Ovary (tissue), 7 donors: ENCODE measurements at regions not wholly inside any gene's neighbourhood (a gene's known extent, or its start where the extent isn't known, plus 50 kb on each side); places are given as distances from the start of the nearest gene placed in this dataset.

Source experiments
- DNase-seq, 5 donors: peaks; one replicate each; pipeline ENCODE4 v3.0.0-alpha.2; 2019 to 2020
- H3K27ac ChIP-seq, 2 donors: fragments of 200-600 bp; one replicate each; pipeline versions ENCODE4 v1.5.1 to v1.8.0; 2019 to 2022
- H3K27me3 ChIP-seq: fragments of 200-600 bp; one replicate; pipeline ENCODE4 v1.8.0; 2022
- H3K36me3 ChIP-seq: fragments of 200-600 bp; sonication (generic); one replicate; pipeline ENCODE4 v1.5.1; 2019
- H3K4me1 ChIP-seq: one replicate; pipeline ENCODE4 v1.8.1; 2013; ENCODE audit warnings: mild to moderate bottlenecking, moderate library complexity; ENCODE audit not compliant: insufficient read depth
- H3K4me3 ChIP-seq: fragments of 200-600 bp; sonication (generic); one replicate; pipeline ENCODE4 v1.5.1; 2017
- H3K9me3 ChIP-seq, 2 donors: fragments of 200-600 bp in 1 of 2; sonication (generic) in 1 of 2; one replicate each; pipeline versions ENCODE4 v1.5.1 to v1.8.1; 2013 to 2019; ENCODE audit warnings: mild to moderate bottlenecking in 1 of 2, moderate library complexity in 1 of 2
- CTCF ChIP-seq, 3 donors: fragments of 450-650 bp in 2 of 3; fragments of 200-600 bp in 1 of 3; IDR thresholded peaks; one replicate each; pipeline versions ENCODE4 v1.5.1 to v1.8.0; 2016 to 2022; ENCODE audit warnings: antibody characterized with exemption in 3 of 3, mild to moderate bottlenecking in 1 of 3
- EP300 ChIP-seq: sonication (generic); formaldehyde crosslinking; IDR thresholded peaks from one replicate; pipeline ENCODE4 v1.6.1; 2017; ENCODE audit warnings: antibody characterized with exemption
- POLR2A ChIP-seq: fragments of 450-650 bp; IDR thresholded peaks from one replicate; pipeline ENCODE4 v1.6.1; 2017; ENCODE audit warnings: antibody characterized with exemption, mild to moderate bottlenecking, moderate library complexity
- WGBS, 3 donors: extraction: QIAGEN DNeasy Blood & Tissue Kit in 1 of 3; methylation state at CpG; one replicate each; pipeline versions ENCODE4 v1.1.5 to v1.1.7; 2013 to 2017; 5-methylcytosine and 5-hydroxymethylcytosine counted together
- intact Hi-C, 4 donors: fragments of 100-400 bp; cut with DNase I; formaldehyde crosslinking; loops; one replicate each; pipeline versions ENCODE4 v1.11.0 to v1.15.1; 2022 to 2023
- donor health status: DM: no; HTN: no; CAD: no; lungs with moderate emphysema.
- donor health status: DM: no; HTN: no; CAD: no.
- donor health status: Bipolar disorder and iron deficiency.
- donor health status: DM: no; HTN: no; CAD: no.
- donor health status: DM: yes; HTN: yes; CAD: no.

- no peaks in the 10 kb centered on the region for H3K27me3 ChIP-seq
- H3K27ac ChIP-seq = no peak overlapping the region
- no peaks in the 10 kb centered on the region for H3K9me3 ChIP-seq
- H3K4me3 ChIP-seq = no peak overlapping the region
- no peak for DNase-seq
- intact Hi-C loops = no loop called here
- H3K4me1 ChIP-seq = peaks cover 3% of the 10 kb centered on the region
- H3K36me3 ChIP-seq = no peaks in the 10 kb centered on the region
- TF ChIP-seq POLR2A (no peak), EP300 (no peak), CTCF (IDR thresholded peaks at IDR 0.05) (no peak)
These were observed 104.2 kb upstream of the ELL2 start for GRCh38 chr5:96065685-96066385.

GRCh38 chr5:96064877-96065276 is 103.2 kb upstream of the ELL2 start:
- Histone ChIP-seq H3K27me3 (no peaks in the 10 kb centered on the region), H3K36me3 (no peaks in the 10 kb centered on the region), H3K4me1 (peaks cover 3% of the 10 kb centered on the region), H3K4me3 (no peak overlapping the region), H3K27ac (no peak overlapping the region), H3K9me3 (no peaks in the 10 kb centered on the region)
- TF ChIP-seq CTCF (IDR thresholded peaks at IDR 0.05) = no peak
- no peak for TF ChIP-seq POLR2A
- no peak for TF ChIP-seq EP300
- no peak for DNase-seq
- 92 to 96% (median 94%) methylated on average over 2 of the region's 2 CpGs for WGBS, 3 donors
- intact Hi-C loops = no loop called here

GRCh38 chr5:96062836-96063235 is 101.2 kb upstream of the ELL2 start:
- intact Hi-C loops = no loop called here
- H3K27me3 ChIP-seq = no peaks in the 10 kb centered on the region
- no peaks in the 10 kb centered on the region for H3K36me3 ChIP-seq
- no peak for DNase-seq
- no peak overlapping the region for H3K4me3 ChIP-seq
- 88 to 90% (median 89%) methylated on average over 1 of the region's 1 CpG for WGBS, 3 donors
- peaks cover 2% of the 10 kb centered on the region for H3K4me1 ChIP-seq
- no peak overlapping the region for H3K27ac ChIP-seq
- TF ChIP-seq EP300 = no peak
- TF ChIP-seq CTCF (IDR thresholded peaks at IDR 0.05) = no peak
- no peak for TF ChIP-seq POLR2A
- H3K9me3 ChIP-seq = no peaks in the 10 kb centered on the region

- Histone ChIP-seq H3K4me1 (no peaks in the 10 kb centered on the region), H3K36me3 (no peaks in the 10 kb centered on the region), H3K27me3 (no peaks in the 10 kb centered on the region), H3K9me3 (no peaks in the 10 kb centered on the region), H3K27ac (no peak overlapping the region), H3K4me3 (no peak overlapping the region)
- no peak for DNase-seq
- intact Hi-C loops = no loop called here
- TF ChIP-seq EP300 (no peak), CTCF (IDR thresholded peaks at IDR 0.05) (no peak), POLR2A (no peak)
These were observed 96.4 kb upstream of the ELL2 start for GRCh38 chr5:96058084-96058483.
